ENCODE measurements at regions not wholly inside any gene's neighbourhood (a gene's known extent, or its start where the extent isn't known, plus 50 kb on each side); places are given as distances from the start of the nearest gene placed in this dataset.
"Not testable (repeated sequence)": the region's sequence is repeated elsewhere in the genome, so short reads cannot be mapped to it uniquely, and the experiment has no call there.

- DNase-seq = no peak
Observed at GRCh38 chr2:195337597-195337996, 319.4 kb upstream of the SLC39A10 start.

- no peak for DNase-seq
Observed at GRCh38 chr2:195333869-195334268, 323.2 kb upstream of the SLC39A10 start.

- DNase-seq = no peak
Observed at GRCh38 chr2:195331966-195332365, 325.1 kb upstream of the SLC39A10 start.

GRCh38 chr2:195331129-195331528 is 325.9 kb upstream of the SLC39A10 start:
- no peak for DNase-seq

GRCh38 chr2:195330513-195330956 is 326.5 kb upstream of the SLC39A10 start:
- DNase-seq = no peak

- not testable (repeated sequence) for DNase-seq
Observed at GRCh38 chr2:195329784-195330183, 327.2 kb upstream of the SLC39A10 start.

GRCh38 chr2:195326537-195326936 is 330.5 kb upstream of the SLC39A10 start:
- no peak for DNase-seq

- no peak for DNase-seq
Observed at GRCh38 chr2:195322324-195322723, 334.7 kb upstream of the SLC39A10 start.

GRCh38 chr2:195320413-195320973 is 336.5 kb upstream of the SLC39A10 start:
- DNase-seq = no peak

GRCh38 chr2:195319548-195320412 is 337.2 kb upstream of the SLC39A10 start:
- DNase-seq = no peak

GRCh38 chr2:195319112-195319460 is 337.9 kb upstream of the SLC39A10 start:
- no peak for DNase-seq

- DNase-seq = peak; percentile 61
Observed at GRCh38 chr2:195318440-195319111, 338.4 kb upstream of the SLC39A10 start.

- no peak for DNase-seq
Observed at GRCh38 chr2:195317550-195317949, 339.5 kb upstream of the SLC39A10 start.

- no peak for DNase-seq
Observed at GRCh38 chr2:195316486-195316885, 340.5 kb upstream of the SLC39A10 start.

GRCh38 chr2:195313962-195314361 is 343.1 kb upstream of the SLC39A10 start:
- DNase-seq = no peak

- no peak for DNase-seq
Observed at GRCh38 chr2:195312662-195313061, 344.4 kb upstream of the SLC39A10 start.

GRCh38 chr2:195308163-195308562 is 348.9 kb upstream of the SLC39A10 start:
- DNase-seq = no peak

GRCh38 chr2:195307751-195308150 is 349.3 kb upstream of the SLC39A10 start:
- no peak for DNase-seq

- no peak for DNase-seq
Observed at GRCh38 chr2:195304310-195304709, 352.7 kb upstream of the SLC39A10 start.

- no peak for DNase-seq
Observed at GRCh38 chr2:195300631-195301030, 356.4 kb upstream of the SLC39A10 start.

- DNase-seq = no peak
Observed at GRCh38 chr2:195299600-195299999, 357.4 kb upstream of the SLC39A10 start.

GRCh38 chr2:195296490-195296889 is 360.5 kb upstream of the SLC39A10 start:
- DNase-seq = no peak

- DNase-seq = no peak
Observed at GRCh38 chr2:195289081-195289480, 367.9 kb upstream of the SLC39A10 start.

- no peak for DNase-seq
Observed at GRCh38 chr2:195279840-195280427, 377.1 kb upstream of the SLC39A10 start.

All from activated CD8-positive, alpha-beta memory T cell treated with anti-CD3 and anti-CD28 coated beads for 24 hours (primary cell).